Anterior cingulate cortex (tissue), 58 donors: ENCODE measurements at regions not wholly inside any gene's neighbourhood (a gene's known extent, or its start where the extent isn't known, plus 50 kb on each side); places are given as distances from the start of the nearest gene placed in this dataset.

Experiments
- DNase-seq, 58 donors: peaks; one replicate each; lab custom pipeline; 2025; lab: John Stamatoyannopoulos, UW

- DNase-seq: no peak
These were observed 407.1 kb downstream of the MED10 start for GRCh38 chr5:5971203-5971602.

DNA sequence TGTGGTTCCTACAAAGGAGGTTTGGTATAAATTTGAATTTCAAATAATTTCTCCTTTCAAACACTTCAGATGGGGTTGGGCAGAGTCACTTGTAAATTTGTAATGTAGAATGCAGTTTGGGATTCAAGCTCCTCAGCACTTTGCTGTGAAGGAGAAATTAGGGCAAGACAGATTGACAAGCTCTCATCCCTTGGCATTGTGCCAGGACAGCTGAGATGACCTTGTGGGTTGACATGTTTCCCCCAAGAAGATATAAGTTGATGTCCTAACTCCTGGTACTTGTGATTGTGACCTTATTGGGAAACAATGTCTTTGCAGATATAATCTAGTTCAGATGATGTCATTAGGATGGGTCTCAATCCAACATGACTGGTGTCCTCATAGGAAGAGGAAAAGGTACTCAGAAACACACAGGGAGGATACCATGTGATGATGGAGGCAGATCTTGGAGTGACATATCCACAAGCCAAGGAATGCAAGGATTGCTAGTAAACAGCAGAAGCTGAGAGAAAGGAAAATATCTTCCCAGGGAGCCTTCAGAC lies 408.3 kb downstream of the MED10 start:
- no peak for DNase-seq

DNA sequence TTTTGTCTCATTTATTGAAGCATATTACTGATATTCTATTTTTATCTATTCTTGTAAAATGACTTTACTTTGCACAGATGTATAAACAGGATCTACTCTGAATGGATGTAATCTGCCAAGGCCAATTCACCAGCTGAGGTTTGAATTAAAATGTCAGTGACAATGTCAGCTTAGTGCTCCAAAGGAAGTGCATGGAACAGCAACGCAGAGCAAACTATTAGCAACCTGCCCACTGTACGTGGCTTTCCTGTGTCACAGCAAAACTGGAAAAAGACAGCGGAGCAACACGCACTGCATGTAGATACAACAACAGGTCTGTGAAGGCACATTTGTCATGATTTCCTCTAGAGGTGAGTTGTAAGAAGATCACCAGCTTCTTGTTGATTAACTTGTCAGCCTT lies 409.4 kb downstream of the MED10 start:
- DNase-seq: no peak

DNA sequence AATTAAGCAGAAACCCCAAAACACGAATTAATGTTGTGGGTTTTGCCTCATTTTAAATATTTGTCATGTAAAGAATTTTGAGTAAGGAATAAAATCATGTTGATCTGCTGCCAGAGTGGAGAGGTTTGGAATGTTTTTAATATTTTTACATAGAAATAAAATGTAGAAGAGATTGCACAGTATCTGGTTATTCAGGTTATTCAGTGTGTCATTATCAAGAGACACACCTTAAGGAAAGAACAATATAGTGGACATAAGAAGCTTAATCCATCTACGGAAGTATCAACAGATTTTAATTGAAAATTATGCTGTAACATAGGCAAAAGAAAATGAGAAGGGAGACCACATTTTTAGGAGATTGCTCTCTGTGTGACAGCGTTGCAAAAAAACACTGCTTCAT lies 410.4 kb downstream of the MED10 start:
- no peak for DNase-seq

DNA sequence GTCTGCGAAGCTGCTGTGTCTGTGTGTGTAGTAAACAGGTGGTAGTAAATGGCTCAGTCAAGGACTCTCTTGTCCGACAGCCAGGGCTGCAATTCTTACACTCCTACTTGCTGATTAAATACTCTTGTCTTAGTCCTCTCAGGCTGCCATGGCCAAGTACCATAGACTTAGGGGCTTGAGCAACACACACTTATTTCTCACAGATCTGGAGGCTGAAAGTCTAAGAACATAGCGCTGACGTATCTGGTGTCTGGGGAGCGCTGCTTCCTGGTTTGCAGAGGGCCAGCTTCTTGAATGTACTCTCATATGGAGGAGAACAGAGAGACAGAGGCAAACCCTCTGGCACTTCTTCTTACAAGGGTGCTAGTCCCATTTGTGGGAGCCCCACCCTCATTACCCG lies 411.0 kb downstream of the MED10 start:
- no peak for DNase-seq

- no peak for DNase-seq
These were observed 413.2 kb downstream of the MED10 start for GRCh38 chr5:5965132-5965531.

DNA sequence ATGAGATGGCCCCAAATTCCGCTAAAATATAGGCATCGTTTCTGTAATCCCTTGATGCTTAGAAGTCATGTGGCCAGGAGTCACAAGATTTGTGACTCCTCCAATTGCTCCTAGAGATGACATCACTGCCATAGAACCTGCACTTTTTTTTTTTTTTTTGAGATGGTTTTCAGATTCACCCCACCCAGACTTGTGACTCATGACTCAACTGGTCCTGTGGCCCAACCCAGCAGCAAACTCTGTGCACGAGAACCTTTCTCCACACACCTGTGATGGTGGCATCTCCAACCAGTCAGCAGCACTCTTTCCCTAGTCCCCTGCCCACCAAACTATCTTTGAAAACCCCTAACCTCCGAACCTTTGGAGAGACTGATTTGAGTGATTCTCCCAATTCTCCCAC lies 414.0 kb downstream of the MED10 start:
- no peak for DNase-seq

DNA sequence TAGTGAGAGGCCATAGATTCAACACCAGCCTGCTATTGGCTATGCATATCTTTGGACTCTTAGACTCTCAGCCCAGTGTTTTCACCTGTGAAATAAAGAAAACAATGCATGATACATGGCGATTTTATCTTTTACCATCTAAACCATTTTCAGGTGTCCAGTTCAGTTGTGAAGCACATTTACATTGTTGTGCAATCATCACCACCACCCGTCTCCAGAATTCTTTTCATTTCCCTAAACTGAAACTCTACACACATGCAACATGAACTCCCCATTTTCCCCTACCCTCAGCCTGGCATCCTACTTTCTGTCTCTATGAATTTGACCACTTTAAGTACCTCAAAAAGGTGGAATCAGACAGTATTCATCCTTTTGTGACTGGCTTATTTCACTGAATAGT lies 420.6 kb downstream of the MED10 start:
- DNase-seq: no peak

- no peak for DNase-seq
These were observed 424.1 kb downstream of the MED10 start for GRCh38 chr5:5954275-5954598.

GRCh38 chr5:5953584-5954274 lies 424.6 kb downstream of the MED10 start:
- DNase-seq: no peak

- DNase-seq: no peak
These were observed 426.4 kb downstream of the MED10 start for GRCh38 chr5:5951953-5952352.

- no peak for DNase-seq
These were observed 427.7 kb downstream of the MED10 start for GRCh38 chr5:5950658-5951057.

- no peak for DNase-seq
These were observed 436.9 kb downstream of the MED10 start for GRCh38 chr5:5941486-5941885.

DNA sequence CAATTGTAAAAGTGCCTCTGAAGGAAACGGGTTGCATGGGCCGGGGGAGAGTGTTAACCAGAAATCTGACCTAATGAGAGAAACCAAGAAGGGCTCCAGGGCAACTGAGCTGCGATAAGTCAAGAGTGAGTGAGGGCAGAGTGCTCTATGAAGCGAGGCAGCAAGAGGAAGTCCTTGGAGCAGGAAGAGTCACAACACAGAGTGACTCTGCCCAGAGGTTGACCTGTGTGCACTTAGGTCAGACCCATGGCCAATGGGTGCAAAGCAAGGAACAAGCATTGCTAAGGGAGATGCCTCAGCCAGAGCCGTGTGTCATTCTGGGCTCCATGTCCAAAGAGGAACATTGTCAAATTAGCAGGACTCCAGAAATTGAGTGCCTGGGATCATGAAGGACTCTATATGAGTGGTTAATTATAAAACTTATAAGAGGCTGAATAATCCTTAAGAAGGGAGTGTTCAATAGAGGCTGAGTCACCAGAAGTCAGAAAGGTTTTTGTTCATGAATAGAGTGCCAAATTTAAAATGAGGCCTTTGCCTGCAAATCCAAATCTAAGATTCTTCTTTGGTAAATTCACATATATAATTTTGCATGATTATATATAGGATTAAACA lies 438.5 kb downstream of the MED10 start:
- no peak for DNase-seq

- no peak for DNase-seq
These were observed 444.7 kb downstream of the MED10 start for GRCh38 chr5:5933651-5934050.

DNA sequence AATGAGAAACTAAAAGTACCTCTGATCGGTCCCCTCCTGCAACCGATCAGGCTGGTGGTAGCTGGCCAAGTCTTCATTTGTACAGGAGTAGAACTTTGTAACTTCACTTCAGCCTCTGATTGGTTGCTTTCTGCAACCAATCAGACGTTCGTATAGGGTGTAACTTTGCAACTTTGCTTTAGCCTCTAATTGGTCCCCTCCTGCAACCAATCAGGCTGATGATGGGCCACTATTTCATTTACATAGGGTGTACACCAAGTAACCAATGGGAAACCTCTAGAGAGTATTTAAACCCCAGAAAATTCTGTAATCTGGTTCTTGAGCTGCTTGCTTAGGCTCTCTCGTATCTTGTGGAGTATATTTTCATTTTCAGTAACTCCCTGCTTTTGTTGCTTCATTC lies 445.5 kb downstream of the MED10 start:
- no peak for DNase-seq

GRCh38 chr5:5930561-5930960 lies 447.8 kb downstream of the MED10 start:
- no peak for DNase-seq

DNA sequence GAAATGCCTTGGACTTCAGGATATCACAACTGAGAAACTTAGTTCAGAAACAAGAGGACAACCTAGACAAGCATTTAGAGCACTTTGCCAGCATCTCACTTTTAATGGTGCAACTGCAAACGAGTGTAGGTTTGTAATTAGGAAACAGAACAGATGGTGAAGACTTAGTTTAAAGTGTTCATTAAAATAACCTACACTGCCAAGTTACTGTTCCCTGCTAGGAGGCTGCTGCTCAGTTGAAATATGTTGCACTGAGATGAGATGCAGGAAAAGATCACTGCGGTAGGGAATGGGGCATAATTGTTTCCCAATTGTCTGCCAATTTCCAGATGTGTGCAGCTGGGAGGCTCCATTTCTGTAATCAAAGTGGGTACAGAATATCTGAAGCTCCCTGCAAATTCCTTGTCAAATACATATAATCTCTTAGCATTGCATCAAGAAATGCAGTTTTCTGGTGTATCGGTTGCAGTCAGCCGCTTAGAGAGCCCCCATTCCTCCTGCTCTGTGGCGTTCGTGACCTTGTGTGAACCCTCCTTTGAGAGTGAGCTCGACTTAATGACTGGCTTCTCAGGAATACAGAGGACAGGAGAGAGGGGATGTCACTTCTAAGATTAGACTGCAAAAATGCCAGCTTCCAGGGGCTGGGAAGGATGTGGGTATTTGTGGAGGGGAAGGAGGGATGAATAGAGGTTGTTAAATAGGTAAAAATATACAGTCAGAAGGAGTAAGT lies 448.9 kb downstream of the MED10 start:
- peak in 1 of 58 donors; percentile 30 for DNase-seq

DNA sequence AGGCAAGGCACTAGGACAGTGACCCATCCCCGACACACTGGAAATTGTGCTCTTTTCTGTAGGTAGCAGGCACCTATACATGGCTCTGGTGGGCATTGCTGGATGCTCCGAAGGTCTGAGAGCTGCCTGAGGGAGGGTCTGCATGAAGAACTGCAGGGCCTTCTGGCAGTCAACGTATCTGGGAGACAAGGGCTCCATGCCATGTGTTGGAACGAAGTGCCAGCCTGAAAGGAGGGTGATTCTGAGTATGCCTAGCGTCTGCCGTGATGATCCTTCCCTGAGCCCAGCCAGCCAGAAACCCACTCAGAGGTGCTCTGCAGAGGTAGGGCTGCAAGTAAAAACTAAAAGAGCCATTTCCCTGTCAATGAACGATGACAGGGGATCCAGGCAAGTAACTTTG lies 453.2 kb downstream of the MED10 start:
- DNase-seq: no peak

- no peak for DNase-seq
These were observed 458.9 kb downstream of the MED10 start for GRCh38 chr5:5919411-5919810.

- DNase-seq: no peak
These were observed 471.6 kb downstream of the MED10 start for GRCh38 chr5:5906778-5907177.

DNA sequence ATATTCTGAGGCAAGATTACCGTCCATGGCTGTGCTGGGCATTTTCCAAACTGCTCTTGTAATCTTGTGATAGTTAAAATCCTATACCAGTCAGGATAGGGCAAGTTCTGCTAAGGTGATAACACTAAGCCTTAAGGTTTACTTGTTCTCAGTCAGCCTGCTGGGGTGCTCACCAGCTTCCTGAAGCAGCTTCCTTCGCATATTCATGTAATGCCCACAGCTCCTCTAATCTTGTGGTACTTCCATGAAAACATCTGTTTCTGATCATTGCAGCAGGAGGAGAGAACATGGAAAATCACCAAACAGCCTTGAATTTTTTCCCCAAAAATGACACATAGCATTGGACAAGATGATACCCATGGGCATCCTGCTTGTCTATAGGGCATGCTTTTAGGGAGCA lies 473.2 kb downstream of the MED10 start:
- no peak for DNase-seq
